GM10266 (cell line): ENCODE measurements at regions not wholly inside any gene's neighbourhood (a gene's known extent, or its start where the extent isn't known, plus 50 kb on each side); places are given as distances from the start of the nearest gene placed in this dataset.

Experiments
- DNase-seq: peaks from one replicate; pipeline ENCODE4 v3.0.0; 2012; ENCODE audit errors: extremely low spot score
- CTCF ChIP-seq: IDR thresholded peaks from 2 replicates; pipeline ENCODE4 v1.5.1; 2012; ENCODE audit warnings: mild to moderate bottlenecking, low read depth; ENCODE audit not compliant: control insufficient read depth, insufficient read depth; ENCODE audit errors: missing control alignments

- TF ChIP-seq CTCF, result no peak
- DNase-seq, result peak; percentile 8
Observed at GRCh38 chr3:30964612-30965011, 70.2 kb upstream of the GADL1 start.

- no peak for DNase-seq
Observed at GRCh38 chr3:30966896-30967295, 72.4 kb upstream of the GADL1 start.

GRCh38 chr3:30970183-30970582 is 75.7 kb upstream of the GADL1 start:
- DNase-seq, result no peak
- peak; percentile 41 for TF ChIP-seq CTCF

More at GRCh38 chr3:30966896-30967295, 72.4 kb upstream of the GADL1 start:
- TF ChIP-seq CTCF, result no peak

- DNase-seq, result no peak
- TF ChIP-seq CTCF, result no peak
Observed at GRCh38 chr3:30972449-30972848, 78.0 kb upstream of the GADL1 start.

GRCh38 chr3:30974071-30974470 is 79.6 kb upstream of the GADL1 start:
- DNase-seq, result no peak
- TF ChIP-seq CTCF, result no peak

GRCh38 chr3:30977592-30977991 is 83.1 kb upstream of the GADL1 start:
- DNase-seq, result no peak
- TF ChIP-seq CTCF, result no peak

GRCh38 chr3:30980993-30981392 is 86.5 kb upstream of the GADL1 start:
- TF ChIP-seq CTCF, result no peak
- DNase-seq, result no peak
